A673 (cell line): ENCODE measurements at regions not wholly inside any gene's neighbourhood (a gene's known extent, or its start where the extent isn't known, plus 50 kb on each side); places are given as distances from the start of the nearest gene placed in this dataset.

ENCODE experiments used
- BruUV-seq: library from RNA; stranded (reverse); fragments of 400-500 nt; replicated peaks from 2 replicates; lab custom pipeline; 2021; lab: Mats Ljungman, UMichigan
- CTCF ChIA-PET: fragments of 300-600 bp; sonication (Branson Sonifier 250); formaldehyde crosslinking; loops from one replicate; lab custom pipeline; 2022; ENCODE audit warnings: antibody characterized with exemption; lab: Charles Lee
- POLR2A ChIA-PET: fragments of 300-600 bp; sonication (Branson Sonifier 250); formaldehyde crosslinking; loops from one replicate; lab custom pipeline; 2022; ENCODE audit warnings: antibody characterized with exemption; ENCODE audit not compliant: low non-redundant PET; lab: Charles Lee
- DNase-seq: peaks from one replicate; pipeline ENCODE4 v3.0.0-alpha.2; 2015; ENCODE audit warnings: low spot score
- H3K27ac ChIP-seq: fragments of 200-600 bp; sonication (generic); 2 replicates; pipeline ENCODE4 v1.5.1; 2016; ENCODE audit warnings: mixed run types, low read depth, mild to moderate bottlenecking, mixed read lengths, antibody characterized with exemption, low read length; ENCODE audit not compliant: poor library complexity, severe bottlenecking
- H3K27me3 ChIP-seq: fragments of 200-600 bp; sonication (generic); replicated peaks from 2 replicates; pipeline ENCODE4 v1.6.1; 2017; ENCODE audit warnings: mixed run types, low read depth, mild to moderate bottlenecking, mixed read lengths, antibody characterized with exemption, low read length; ENCODE audit not compliant: insufficient read depth, poor library complexity
- H3K36me3 ChIP-seq: fragments of 200-600 bp; sonication (generic); 2 replicates; pipeline ENCODE4 v1.6.1; 2016; ENCODE audit warnings: mixed run types, mild to moderate bottlenecking, mixed read lengths, antibody characterized with exemption, low read length; ENCODE audit not compliant: insufficient read depth, poor library complexity, severe bottlenecking
- H3K4me1 ChIP-seq: fragments of 200-600 bp; sonication (generic); 2 replicates; pipeline ENCODE4 v1.6.1; 2017; ENCODE audit warnings: mixed run types, mild to moderate bottlenecking, mixed read lengths, antibody characterized with exemption, low read length; ENCODE audit not compliant: insufficient read depth, poor library complexity, severe bottlenecking
- H3K4me3 ChIP-seq: fragments of 200-600 bp; sonication (generic); 2 replicates; pipeline ENCODE4 v1.5.1; 2016; ENCODE audit warnings: low read depth, mixed run types, mild to moderate bottlenecking, mixed read lengths, low read length; ENCODE audit not compliant: poor library complexity, severe bottlenecking
- H3K9me3 ChIP-seq: fragments of 200-600 bp; sonication (generic); 2 replicates; pipeline ENCODE4 v1.6.1; 2016; ENCODE audit warnings: mixed run types, low read depth, mild to moderate bottlenecking, mixed read lengths, antibody characterized with exemption, low read length; ENCODE audit not compliant: poor library complexity, severe bottlenecking
- EZH2 ChIP-seq: fragments of 200-600 bp; sonication (generic); IDR thresholded peaks from 2 replicates; pipeline ENCODE4 v1.6.1; 2017; ENCODE audit warnings: borderline replicate concordance, low read depth, mild to moderate bottlenecking, mixed read lengths, antibody characterized with exemption, low read length; ENCODE audit not compliant: poor library complexity, severe bottlenecking
- intact Hi-C: fragments of 100-400 bp; cut with micrococcal nuclease; formaldehyde crosslinking; loops from one replicate; pipeline ENCODE4 v1.10.0; 2022; ENCODE audit not compliant: unreplicated experiment
- TF ChIP-seq, protein P1 (sequence below): fragments of 300-800, 200-600 bp; sonication (generic); conservative IDR thresholded peaks from 2 replicates; pipeline ENCODE4 v1.5.1; 2017; ENCODE audit warnings: low read depth, mild to moderate bottlenecking, antibody characterized with exemption, low read length, moderate library complexity, mixed read lengths

DNA sequence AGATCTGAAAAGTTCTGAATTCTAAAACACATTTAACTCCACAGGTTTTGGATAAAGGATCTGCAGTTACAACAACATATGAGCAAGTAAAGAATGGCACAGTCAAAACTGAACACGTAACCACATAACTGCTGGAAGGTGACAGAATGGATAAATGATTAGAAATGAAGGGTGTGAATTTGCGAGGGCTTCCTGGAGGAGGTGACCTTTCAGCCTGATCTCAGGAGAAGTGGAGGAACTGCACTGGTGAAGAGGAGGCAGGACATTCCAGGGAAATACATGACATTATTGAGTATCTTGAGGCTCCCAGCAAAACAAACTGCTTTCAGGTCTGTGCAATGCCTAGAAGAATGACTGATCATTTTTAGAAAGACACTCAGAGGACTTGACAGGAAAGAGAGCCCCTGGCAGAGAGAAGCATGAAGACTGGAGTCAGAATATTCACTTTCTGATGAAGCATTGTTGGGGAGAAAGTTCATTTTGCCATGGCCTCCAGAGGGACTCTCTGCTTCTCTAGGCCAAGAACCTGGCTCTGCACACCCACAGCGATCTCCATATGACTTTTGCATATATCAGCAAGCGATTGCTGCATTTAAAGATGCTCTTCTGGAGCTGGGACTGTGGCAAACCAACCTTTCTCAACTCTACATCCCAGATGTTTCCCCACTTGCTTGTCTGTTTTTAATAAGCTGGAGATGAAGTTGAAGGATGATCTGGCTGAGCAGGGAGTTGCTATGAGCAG is 122.7 kb upstream of the FAM78B start:
- no peak overlapping the region for H3K4me3 ChIP-seq
- no peak for TF ChIP-seq EZH2
- TF ChIP-seq, protein P1, sequence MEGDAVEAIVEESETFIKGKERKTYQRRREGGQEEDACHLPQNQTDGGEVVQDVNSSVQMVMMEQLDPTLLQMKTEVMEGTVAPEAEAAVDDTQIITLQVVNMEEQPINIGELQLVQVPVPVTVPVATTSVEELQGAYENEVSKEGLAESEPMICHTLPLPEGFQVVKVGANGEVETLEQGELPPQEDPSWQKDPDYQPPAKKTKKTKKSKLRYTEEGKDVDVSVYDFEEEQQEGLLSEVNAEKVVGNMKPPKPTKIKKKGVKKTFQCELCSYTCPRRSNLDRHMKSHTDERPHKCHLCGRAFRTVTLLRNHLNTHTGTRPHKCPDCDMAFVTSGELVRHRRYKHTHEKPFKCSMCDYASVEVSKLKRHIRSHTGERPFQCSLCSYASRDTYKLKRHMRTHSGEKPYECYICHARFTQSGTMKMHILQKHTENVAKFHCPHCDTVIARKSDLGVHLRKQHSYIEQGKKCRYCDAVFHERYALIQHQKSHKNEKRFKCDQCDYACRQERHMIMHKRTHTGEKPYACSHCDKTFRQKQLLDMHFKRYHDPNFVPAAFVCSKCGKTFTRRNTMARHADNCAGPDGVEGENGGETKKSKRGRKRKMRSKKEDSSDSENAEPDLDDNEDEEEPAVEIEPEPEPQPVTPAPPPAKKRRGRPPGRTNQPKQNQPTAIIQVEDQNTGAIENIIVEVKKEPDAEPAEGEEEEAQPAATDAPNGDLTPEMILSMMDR: no peak
- POLR2A ChIA-PET: no interaction called here
- no peaks in the 10 kb centered on the region for H3K4me1 ChIP-seq
- CTCF ChIA-PET: no interaction called here
- BruUV-seq: no TSS peak
- H3K27me3 ChIP-seq: peaks cover 9% of the 10 kb centered on the region
- no peaks in the 10 kb centered on the region for H3K9me3 ChIP-seq
- H3K36me3 ChIP-seq: no peaks in the 10 kb centered on the region
- no peak for DNase-seq
- H3K27ac ChIP-seq: no peak overlapping the region
- intact Hi-C loops: no loop called here

DNA sequence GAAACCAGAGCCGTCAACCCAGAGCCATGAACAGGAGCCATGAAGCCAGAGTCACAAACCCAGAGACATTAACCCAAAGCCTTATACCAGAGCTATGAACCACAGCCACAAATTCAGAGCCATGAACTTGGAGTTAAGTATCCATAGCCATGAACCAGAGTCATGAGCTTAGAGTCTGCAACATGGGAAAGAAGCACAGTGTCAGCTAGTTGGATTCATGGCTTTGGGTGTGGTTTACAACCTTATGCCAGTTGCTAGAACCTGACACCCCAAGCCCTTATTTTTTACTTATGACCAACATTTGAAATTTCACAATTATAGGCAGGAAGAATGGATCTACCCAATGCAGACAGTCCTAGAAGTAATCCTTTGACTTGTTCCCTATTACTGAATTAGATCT is 128.9 kb upstream of the FAM78B start:
- intact Hi-C loops: no loop called here
- no peak for DNase-seq
- BruUV-seq: no TSS peak
- Histone ChIP-seq H3K4me3 (no peak overlapping the region), H3K27me3 (peaks cover 9% of the 10 kb centered on the region), H3K9me3 (no peaks in the 10 kb centered on the region), H3K27ac (no peak overlapping the region), H3K4me1 (no peaks in the 10 kb centered on the region), H3K36me3 (no peaks in the 10 kb centered on the region)
- TF ChIP-seq, protein P1: no peak
- TF ChIP-seq EZH2: no peak
- ChIA-PET CTCF (no interaction called here), POLR2A (interaction anchor here (0.7 kb wide), 1 partner anchor 33 kb away, joined by 10 read pairs; no protein-coding TSS in a partner anchor)

DNA sequence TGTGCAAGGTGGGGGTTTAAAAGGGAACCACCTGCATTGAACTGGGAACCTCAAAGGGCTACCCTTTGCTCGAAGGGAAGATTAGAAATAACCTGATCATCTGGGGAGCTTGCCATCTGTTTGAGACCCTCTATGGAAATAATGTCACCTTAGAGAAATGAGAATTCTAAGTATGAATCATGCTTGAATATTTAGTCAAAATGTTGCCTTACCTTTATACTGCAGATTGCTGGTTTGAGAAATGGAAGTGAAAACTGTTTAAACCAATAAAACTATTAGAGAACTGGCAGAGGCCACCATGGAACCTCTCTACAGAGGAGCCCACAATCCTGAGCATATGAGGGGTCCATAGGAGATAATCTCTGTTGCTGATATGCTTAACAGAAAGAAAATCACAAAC is 131.2 kb upstream of the FAM78B start:
- ChIA-PET CTCF (no interaction called here), POLR2A (no interaction called here)
- Histone ChIP-seq H3K36me3 (no peaks in the 10 kb centered on the region), H3K4me3 (no peak overlapping the region), H3K9me3 (no peaks in the 10 kb centered on the region), H3K27me3 (no peaks in the 10 kb centered on the region), H3K27ac (no peak overlapping the region), H3K4me1 (no peaks in the 10 kb centered on the region)
- intact Hi-C loops: no loop called here
- no TSS peak for BruUV-seq
- no peak for TF ChIP-seq EZH2
- no peak for DNase-seq

DNA sequence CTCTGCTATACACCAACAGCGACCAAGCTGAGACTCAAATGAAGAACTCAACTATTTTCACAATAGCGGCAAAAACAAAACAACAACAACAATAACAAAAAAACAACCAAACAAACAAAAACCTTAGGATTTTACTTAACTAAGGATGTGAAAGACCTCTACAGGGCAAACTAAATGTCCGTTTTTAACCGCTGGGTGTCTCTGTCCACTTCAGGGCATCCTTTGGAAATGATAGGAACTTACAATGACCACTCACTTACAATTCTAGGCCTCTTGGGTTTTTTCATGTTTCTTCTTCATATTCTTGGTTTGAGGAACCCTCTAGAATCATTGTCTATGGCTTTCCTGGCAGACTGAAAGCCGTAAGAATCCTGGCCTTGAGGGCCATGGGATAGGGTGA is 134.0 kb upstream of the FAM78B start:
- CTCF ChIA-PET: no interaction called here
- Histone ChIP-seq H3K27ac (no peak overlapping the region), H3K27me3 (peaks cover 2% of the 10 kb centered on the region), H3K36me3 (no peaks in the 10 kb centered on the region), H3K4me1 (no peaks in the 10 kb centered on the region), H3K9me3 (no peaks in the 10 kb centered on the region), H3K4me3 (no peak overlapping the region)
- POLR2A ChIA-PET: no interaction called here
- intact Hi-C loops: no loop called here
- no TSS peak for BruUV-seq
- no peak for DNase-seq
- no peak for TF ChIP-seq EZH2
- TF ChIP-seq, protein P1: no peak
